Activated T-cell treated with anti-CD3 and anti-CD28 coated beads, Interleukin-2, amount 50 U/mL, for 48 hours (primary cell): ENCODE measurements at regions not wholly inside any gene's neighbourhood (a gene's known extent, or its start where the extent isn't known, plus 50 kb on each side); places are given as distances from the start of the nearest gene placed in this dataset.
"Not testable (repeated sequence)": the region's sequence is repeated elsewhere in the genome, so short reads cannot be mapped to it uniquely, and the experiment has no call there.

Source experiments
- DNase-seq, 2 experiments: peaks; one replicate each; pipeline ENCODE4 v3.0.0-alpha.2; 2020

GRCh38 chr12:131528667-131529066 lies 182.2 kb upstream of the SFSWAP start:
- DNase-seq: no peak

DNA sequence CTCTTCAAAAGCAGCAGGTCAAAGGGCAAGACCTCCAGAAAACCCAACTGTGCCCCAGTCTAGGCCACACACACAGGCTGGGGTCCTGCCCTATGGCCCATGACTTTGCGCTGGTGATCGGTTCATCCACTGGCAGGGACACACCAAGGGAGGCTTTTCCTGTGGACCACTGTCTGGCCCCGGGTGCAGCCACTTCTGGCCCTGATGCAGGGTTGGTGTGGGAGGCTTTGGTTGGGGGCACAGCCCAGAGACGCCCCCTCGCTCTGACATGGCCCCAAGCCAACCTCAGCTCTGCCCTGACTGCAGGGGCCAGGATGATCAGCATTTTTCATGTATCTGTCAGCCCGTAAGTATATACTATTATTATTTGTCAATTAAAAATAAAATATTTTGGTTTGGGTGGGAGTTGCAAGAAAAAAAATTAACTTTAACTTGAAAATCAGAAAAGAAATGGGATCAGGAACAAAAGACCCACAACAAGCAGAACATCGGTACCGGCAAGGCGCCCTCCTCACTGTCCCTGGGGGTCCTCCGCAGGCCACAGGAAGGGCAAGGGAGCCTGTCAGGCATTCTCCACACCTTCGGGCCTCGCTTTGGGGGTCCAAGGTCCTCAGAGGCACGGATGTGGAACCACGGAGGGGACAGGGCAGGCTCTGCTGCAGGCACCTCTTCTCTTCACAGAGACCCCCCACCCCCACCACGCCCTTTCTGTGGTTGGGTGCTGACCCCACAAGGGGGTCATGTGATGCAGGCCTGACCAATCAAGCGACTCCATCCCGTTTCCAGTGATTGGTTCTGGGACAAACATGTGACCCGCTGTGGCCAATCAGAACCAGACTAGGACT lies 181.5 kb upstream of the SFSWAP start:
- no peak for DNase-seq

DNA sequence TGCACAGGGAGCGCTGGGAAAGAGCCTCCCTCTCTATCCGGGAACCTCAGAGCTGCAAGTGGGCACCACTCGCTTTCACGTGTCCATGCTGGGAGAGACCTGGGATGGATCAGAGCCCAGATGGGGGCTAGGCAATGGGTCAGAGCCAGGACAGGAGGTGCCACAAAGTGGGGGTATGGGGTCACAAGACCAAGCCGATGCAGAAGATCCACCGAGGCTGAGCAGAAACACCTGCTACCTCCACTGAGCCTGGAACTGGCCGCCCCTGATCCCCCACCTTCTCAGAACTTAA lies 180.9 kb upstream of the SFSWAP start:
- no peak for DNase-seq

- no peak for DNase-seq
Measured at GRCh38 chr12:131530422-131530821, 180.5 kb upstream of the SFSWAP start.

GRCh38 chr12:131533139-131533538 lies 177.8 kb upstream of the SFSWAP start:
- DNase-seq: no peak

- no peak for DNase-seq
Measured at GRCh38 chr12:131535779-131536178, 175.1 kb upstream of the SFSWAP start.

DNA sequence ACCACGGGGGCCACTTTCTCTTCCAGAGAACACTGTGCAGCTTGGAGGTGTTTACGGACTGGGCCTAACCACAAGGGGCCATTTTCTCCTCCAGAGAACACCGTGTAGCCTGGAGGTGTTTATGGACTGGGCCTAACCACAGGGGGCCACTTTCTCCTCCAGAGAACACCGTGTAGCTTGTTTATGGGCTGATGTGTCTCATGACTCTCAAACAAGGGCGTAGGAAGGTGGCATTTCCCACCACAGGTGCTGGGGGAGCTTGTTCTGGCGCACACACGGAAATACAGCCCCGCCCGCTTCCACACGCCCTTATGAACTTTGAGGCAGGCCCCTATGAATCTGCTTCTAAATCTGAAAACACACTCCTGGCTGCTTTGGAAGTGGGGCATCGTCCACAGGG lies 174.6 kb upstream of the SFSWAP start:
- peak in 1 of 2 experiments; percentile 44 for DNase-seq

GRCh38 chr12:131536766-131537165 lies 174.1 kb upstream of the SFSWAP start:
- no peak for DNase-seq

DNA sequence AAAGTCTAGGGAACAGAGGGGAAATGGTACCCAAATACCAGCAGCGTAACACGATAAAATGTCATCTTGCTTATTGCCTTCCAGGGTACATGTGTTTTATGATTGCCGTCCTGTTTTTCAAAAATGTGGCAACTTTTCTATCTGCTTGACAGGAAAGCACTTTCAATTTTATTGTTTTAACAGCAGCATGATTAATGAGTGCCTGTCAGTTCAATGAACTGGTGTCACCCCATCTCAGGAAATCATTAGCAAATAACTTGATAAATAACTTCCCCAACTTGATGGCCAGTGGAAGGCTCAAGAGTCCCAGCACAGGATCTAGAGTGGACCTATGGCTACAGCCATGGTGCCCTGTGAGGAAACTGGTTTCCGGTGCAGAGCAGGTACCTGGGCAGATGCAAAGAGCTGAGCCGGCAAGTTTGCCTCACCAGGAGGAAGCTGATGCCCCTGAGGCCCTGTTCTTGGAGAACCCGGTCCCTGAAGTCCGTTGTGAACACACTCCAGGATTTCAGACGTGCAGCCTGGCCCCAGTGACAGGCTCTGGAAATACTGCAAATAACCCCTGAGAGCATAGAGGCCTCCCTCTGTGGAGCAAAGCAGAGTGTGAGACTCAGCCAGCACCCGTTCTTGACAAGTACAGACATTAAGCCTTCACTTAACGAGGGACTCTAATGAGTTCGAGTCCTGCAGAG lies 173.5 kb upstream of the SFSWAP start:
- DNase-seq: no peak

- no peak for DNase-seq
Measured at GRCh38 chr12:131539381-131539780, 171.5 kb upstream of the SFSWAP start.

DNA sequence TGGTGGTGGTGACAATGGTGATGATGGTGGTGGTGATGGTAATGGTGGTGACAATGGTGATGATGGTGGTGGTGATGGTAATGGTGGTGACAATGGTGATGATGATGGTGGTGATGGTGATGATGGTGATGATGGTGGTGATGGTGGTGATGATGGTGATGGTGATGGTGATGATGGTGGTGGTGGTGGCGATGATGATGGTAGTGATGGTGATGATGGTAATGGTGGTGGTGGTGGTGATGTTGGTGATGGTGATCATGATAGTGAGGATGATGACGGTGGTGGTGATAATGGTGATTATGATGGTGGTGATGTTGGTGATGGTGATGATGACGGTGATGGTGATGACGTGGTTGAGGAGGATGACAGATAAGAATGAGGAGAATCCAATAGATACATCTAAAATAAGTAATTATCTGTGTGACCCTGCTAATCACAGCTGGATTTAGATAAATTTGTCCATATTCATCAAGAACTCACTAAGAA lies 170.7 kb upstream of the SFSWAP start:
- DNase-seq: no peak

- DNase-seq: not testable (repeated sequence)
Measured at GRCh38 chr12:131541512-131541911, 169.4 kb upstream of the SFSWAP start.

GRCh38 chr12:131542351-131542750 lies 168.5 kb upstream of the SFSWAP start:
- DNase-seq: no peak

DNA sequence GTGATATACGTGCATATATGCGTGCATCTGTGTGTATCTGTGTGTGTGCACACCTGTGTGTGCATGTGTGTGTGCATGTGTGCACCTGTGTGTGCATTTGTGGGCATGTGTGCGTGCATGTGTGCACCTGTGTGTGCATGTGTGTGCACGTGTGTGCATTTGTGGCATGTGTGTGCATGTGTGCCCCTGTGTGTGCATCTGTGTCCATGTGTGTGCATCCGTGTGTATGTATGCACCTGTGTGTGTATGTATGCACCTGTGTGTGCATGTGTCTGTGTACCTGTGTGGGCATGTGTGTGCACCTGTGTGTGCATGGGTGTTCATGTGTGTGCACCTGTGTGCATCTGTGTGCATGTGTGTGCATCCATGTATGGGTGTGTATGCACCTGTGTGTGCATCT lies 167.8 kb upstream of the SFSWAP start:
- no peak for DNase-seq

DNA sequence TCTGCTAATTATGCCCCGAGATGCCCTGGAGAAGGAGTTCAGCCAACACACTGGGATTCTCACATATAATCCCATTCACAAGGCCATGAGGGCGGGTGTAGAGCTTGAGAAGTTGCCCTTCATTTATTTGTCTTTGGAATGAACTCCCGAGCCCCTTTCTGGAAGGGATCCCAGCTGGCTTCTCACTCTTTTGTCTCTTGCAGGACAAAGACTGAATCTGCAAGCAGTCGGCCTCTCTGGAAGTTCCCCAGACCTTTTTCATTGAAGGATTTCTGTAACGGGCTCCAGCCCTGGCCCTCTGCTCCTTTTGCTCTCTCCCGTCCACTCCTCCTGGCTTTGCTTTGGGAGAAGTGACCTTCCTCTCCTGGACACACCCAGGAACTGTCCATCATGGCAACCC lies 163.3 kb upstream of the SFSWAP start:
- DNase-seq: no peak

DNA sequence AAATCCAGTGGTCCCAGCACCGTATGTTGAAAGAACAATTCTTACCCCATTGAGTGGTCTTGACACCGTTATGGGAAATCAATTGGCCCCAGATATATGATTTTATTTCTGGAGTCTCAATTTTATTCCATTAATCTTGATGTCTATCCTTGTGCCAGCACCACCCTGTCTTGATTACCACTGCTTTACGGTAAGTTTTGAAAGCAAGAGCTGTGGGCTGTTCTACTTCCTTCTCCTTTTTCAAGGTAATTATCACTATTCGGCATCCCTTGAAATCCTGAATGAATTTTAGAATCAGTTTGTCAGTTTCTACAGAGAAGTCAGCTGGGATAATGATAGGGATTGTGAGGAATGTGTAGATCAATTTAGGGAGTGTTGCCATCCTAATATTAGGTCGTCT lies 160.8 kb upstream of the SFSWAP start:
- DNase-seq: no peak

DNA sequence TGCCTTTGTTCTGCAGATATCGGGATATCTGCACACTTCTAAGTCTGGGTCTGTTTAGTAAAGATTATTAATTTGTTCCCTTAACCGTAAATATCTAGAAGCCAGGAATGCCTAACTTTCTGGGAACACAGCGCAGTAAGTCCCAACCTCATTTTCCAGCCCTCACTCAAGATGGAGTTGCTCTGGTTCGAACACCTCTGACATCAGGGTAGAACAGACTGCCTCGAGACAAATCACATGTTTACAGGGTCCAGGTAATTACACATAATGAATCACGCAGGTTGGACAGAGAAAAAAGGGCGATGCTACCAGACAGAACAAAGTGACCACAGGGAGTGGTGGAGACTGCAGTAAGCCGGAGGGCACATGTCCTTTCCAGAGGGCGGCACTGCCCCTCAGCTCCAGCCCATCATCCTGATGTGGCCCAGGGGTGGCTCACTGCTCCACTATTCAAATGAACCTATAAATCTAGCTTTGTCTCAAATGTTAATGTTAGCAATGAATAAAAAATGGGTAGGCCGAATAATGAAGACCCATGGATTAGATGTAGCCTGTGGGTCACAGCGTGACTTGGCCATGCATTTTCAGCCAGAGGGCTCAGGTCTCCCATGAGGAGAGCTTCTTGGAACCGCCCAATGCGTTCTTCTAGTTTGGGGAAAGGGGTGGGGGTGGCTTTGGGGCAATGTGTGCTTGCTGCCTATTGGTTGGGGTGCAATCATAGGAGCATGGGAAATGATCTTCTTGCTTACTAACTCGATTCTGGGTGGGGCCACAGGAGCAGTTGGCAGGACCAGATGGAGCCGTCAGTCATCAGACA lies 159.0 kb upstream of the SFSWAP start:
- DNase-seq: no peak

DNA sequence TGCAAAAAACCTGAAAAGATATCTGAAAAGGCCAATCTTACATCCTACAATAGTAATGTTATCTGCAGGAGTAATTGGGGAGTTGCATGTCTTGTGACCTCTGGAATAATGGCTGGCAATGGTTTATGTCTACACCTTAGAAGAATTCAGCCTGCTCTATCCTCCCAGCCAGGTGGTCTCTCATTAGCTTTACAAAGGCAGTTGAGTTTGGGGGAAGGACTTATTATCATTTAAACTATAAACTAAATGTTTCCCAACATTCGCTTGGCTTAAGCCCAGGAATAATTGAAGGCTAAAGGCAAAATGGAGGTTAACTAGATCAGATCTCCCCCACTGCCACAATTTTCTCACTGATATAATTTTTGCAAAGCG lies 158.4 kb upstream of the SFSWAP start:
- no peak for DNase-seq

- DNase-seq: no peak
Measured at GRCh38 chr12:131553096-131553777, 157.7 kb upstream of the SFSWAP start.

DNA sequence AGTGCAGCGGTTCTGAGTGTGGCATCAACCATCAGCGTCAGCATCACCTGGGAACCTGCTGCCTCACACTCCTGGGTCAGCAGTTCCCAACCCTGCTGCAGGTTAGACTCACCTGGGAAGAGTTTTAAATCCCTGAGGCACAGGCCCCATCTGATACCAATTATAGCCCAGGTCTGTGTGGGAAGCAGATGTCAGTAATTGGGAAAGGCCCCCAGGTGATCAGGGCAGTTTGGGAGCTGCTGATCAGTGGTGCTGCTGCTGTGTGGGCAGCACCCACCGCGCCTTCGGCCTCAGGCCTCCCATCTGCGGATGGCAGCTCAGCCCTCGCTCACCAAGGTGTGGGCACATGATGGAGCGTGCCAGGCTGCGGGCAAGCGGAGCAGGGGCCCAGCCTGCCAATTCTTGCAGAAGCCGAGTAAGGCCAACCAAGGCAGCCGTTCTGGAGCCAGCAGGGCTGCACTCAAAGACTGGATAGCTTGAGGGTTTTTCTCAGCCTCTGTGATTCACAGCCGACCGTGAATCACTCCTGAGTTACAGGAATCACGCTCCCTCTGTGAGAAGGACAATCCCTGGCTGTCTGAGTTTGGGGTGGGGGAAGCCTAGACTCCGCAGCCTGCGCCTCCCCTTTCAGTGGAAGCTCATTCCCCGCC lies 155.6 kb upstream of the SFSWAP start:
- DNase-seq: no peak

DNA sequence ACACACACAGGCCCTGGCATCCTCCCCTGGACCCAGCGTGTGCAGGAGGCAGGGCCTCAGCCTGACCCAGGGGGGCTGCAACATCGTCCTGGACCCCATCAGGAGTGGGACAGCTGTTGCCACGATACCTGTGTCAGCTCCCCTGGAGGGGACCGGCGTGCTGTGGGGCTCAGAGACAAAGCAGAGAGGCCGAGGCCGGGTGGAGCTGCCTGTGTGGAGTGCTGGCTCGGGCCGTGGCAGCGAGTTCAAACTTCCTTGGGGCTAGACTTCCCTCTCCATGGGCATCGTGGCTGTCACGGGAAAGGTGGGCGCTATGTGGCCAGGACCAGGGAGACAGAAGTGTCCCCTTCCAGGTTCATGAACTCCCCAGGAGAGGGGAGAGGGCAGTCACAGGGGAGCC lies 155.0 kb upstream of the SFSWAP start:
- no peak for DNase-seq

DNA sequence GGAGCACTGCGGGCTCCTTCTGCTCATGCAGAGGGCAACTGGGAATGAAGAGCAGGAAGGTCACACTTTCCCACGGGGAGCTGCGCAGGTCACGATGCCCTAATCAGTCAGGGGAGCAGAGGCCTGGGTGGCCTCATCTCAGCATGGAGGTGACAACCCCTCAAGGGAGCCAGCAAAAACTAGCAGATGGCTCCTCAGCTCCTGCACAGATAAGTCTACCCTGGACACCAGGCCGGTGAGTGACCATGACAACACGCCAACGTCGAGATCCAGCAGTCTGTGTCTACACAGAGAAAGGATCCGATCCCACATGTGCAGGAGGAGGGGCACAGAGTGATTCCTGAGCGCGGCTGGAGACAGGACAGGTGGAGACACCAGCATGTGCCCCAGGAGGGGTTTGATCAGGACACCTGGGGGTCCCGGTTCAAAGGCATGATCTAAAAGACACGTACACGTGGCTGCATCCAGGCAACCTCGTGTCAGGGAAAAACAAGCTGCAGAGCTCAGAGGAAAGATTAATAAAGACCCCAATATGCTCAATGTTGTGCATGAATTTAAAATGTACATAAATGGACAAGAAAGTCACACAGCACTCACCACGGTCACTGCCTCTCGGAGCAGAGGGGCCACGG lies 153.7 kb upstream of the SFSWAP start:
- no peak for DNase-seq
